ENCODE measurements at regions not wholly inside any gene's neighbourhood (a gene's known extent, or its start where the extent isn't known, plus 50 kb on each side); places are given as distances from the start of the nearest gene placed in this dataset.
A peak's percentile ranks its signal among the peaks of the same experiment; 100 is the strongest.

- no peak overlapping the region for H3K4me3 ChIP-seq (replicated peaks; ENCODE audit: low read depth, low read length)
- no peak for DNase-seq (ENCODE audit: extremely low read depth, low read depth)
- TF ChIP-seq, protein P1, sequence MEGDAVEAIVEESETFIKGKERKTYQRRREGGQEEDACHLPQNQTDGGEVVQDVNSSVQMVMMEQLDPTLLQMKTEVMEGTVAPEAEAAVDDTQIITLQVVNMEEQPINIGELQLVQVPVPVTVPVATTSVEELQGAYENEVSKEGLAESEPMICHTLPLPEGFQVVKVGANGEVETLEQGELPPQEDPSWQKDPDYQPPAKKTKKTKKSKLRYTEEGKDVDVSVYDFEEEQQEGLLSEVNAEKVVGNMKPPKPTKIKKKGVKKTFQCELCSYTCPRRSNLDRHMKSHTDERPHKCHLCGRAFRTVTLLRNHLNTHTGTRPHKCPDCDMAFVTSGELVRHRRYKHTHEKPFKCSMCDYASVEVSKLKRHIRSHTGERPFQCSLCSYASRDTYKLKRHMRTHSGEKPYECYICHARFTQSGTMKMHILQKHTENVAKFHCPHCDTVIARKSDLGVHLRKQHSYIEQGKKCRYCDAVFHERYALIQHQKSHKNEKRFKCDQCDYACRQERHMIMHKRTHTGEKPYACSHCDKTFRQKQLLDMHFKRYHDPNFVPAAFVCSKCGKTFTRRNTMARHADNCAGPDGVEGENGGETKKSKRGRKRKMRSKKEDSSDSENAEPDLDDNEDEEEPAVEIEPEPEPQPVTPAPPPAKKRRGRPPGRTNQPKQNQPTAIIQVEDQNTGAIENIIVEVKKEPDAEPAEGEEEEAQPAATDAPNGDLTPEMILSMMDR (IDR thresholded peaks at IDR 0.05; ENCODE audit: low read depth, low read length, missing control alignments) = no peak
Observed at GRCh38 chr5:125365747-125366146, 619.3 kb upstream of the ZNF608 start.

GRCh38 chr5:125367702-125368101 is 621.3 kb upstream of the ZNF608 start:
- DNase-seq (ENCODE audit: extremely low read depth, low read depth) = no peak
- H3K4me3 ChIP-seq (replicated peaks; ENCODE audit: low read depth, low read length) = no peak overlapping the region
- TF ChIP-seq, protein P1 (IDR thresholded peaks at IDR 0.05; ENCODE audit: low read depth, low read length, missing control alignments) = no peak

DNA sequence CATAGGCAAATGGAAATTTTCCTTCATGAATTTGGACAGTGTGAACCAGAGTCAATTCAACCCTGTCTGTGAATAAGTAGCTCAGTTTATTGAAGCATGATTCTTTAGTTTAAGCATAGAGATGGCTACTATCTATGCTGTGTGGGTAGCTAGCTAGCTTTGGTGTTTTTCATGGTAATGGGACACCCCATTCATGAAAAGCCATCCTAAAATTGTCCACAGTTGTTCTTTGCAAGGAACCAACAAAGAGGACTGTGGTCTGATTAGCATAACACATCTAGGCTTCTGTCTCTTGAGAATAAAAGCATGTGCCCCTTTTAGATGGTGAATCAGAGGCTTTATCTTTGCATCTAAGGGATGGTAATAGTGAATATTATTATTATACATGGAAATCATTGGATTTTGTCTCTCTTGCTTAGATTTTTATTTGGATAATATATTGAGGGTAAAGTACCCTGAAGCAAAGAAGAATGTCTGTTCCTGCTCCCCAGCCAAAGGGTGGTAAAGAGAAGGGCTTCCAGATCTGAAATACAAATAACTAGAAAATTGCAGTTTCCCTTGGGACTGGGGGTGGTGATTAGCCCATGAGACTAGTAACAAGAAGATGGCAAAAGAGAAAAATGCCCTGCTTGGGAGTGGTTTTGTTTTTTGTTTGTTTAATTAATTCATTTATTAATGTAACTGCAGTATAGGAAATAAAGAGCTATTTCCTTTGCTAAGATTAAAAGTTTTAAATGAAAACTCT is 624.2 kb upstream of the ZNF608 start:
- no peak for DNase-seq (ENCODE audit: extremely low read depth, low read depth)
- TF ChIP-seq, protein P1 (IDR thresholded peaks at IDR 0.05; ENCODE audit: low read depth, low read length, missing control alignments) = no peak
- H3K4me3 ChIP-seq (replicated peaks; ENCODE audit: low read depth, low read length) = no peak overlapping the region

- no peak overlapping the region for H3K4me3 ChIP-seq (replicated peaks; ENCODE audit: low read depth, low read length)
- peak; percentile 39 for DNase-seq (ENCODE audit: extremely low read depth, low read depth)
- TF ChIP-seq, protein P1 (IDR thresholded peaks at IDR 0.05; ENCODE audit: low read depth, low read length, missing control alignments) = no peak
Observed at GRCh38 chr5:125372694-125373631, 626.5 kb upstream of the ZNF608 start.

GRCh38 chr5:125375143-125375542 is 628.7 kb upstream of the ZNF608 start:
- TF ChIP-seq, protein P1 (IDR thresholded peaks at IDR 0.05; ENCODE audit: low read depth, low read length, missing control alignments) = no peak
- DNase-seq (ENCODE audit: extremely low read depth, low read depth) = no peak
- H3K4me3 ChIP-seq (replicated peaks; ENCODE audit: low read depth, low read length) = no peak overlapping the region

- no peak overlapping the region for H3K4me3 ChIP-seq (replicated peaks; ENCODE audit: low read depth, low read length)
- no peak for DNase-seq (ENCODE audit: extremely low read depth, low read depth)
- TF ChIP-seq, protein P1 (IDR thresholded peaks at IDR 0.05; ENCODE audit: low read depth, low read length, missing control alignments) = no peak
Observed at GRCh38 chr5:125376059-125376641, 629.7 kb upstream of the ZNF608 start.
